EH (cell line): ENCODE measurements at regions not wholly inside any gene's neighbourhood (a gene's known extent, or its start where the extent isn't known, plus 50 kb on each side); places are given as distances from the start of the nearest gene placed in this dataset.

Source experiments
- DNase-seq: peaks from one replicate; pipeline ENCODE4 v3.0.0-alpha.2; 2015; ENCODE audit warnings: low read depth

DNA sequence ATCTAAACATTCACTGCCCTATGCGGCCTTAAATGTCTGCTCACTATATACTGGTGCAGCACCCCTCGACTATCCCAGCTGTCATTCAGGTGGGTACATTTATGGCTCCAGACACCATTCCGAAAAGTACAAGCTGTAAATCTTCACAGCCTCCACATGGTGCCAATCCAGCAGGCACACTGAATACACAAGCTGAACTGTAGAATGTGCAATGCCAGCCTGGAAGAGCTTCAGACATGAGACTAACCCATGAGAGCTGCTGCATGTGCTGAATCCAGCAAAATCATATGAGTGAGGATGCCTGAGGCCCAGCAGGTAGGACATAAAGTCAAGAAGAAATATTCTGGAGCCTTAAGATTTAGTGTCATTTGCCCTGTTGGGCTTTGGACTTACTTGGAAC, 483.8 kb upstream of the GRIA1 start:
- no peak for DNase-seq

DNA sequence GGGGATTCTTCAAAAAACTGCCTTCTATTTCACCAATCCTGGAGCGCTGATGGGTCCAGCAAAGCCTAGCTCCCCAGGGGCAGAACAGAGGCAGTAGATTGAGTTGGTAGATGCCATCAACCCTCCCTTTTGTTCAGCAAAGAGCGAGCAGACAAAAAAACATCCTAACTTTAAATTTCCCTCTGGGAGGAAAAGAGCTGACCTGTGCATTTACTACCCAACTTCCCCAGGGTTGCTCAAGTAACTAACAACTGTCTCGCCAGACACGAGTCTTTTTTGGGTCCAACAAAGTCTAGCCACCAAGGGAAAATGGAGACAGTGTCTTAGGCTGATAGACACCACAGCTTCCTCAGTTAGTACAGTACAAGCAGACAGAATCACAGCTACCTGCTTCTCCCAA, 476.3 kb upstream of the GRIA1 start:
- DNase-seq = no peak

DNA sequence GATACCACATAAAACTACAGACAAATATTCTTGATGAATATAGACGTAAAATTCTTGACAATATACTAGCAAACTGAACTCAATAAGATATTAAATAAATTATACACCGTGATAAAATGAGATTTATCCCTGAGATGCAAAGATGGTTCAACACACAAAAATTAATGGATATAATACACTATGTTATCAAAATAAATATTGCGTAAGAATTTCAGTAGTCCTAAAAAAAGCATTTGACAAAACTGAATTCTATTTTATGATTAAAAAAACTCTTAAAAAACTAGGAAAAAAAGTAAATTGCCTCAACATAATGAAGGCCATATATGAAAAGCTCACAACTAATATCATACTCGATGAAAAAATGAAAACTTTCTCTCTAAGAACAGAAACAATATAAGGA, 472.3 kb upstream of the GRIA1 start:
- no peak for DNase-seq

DNA sequence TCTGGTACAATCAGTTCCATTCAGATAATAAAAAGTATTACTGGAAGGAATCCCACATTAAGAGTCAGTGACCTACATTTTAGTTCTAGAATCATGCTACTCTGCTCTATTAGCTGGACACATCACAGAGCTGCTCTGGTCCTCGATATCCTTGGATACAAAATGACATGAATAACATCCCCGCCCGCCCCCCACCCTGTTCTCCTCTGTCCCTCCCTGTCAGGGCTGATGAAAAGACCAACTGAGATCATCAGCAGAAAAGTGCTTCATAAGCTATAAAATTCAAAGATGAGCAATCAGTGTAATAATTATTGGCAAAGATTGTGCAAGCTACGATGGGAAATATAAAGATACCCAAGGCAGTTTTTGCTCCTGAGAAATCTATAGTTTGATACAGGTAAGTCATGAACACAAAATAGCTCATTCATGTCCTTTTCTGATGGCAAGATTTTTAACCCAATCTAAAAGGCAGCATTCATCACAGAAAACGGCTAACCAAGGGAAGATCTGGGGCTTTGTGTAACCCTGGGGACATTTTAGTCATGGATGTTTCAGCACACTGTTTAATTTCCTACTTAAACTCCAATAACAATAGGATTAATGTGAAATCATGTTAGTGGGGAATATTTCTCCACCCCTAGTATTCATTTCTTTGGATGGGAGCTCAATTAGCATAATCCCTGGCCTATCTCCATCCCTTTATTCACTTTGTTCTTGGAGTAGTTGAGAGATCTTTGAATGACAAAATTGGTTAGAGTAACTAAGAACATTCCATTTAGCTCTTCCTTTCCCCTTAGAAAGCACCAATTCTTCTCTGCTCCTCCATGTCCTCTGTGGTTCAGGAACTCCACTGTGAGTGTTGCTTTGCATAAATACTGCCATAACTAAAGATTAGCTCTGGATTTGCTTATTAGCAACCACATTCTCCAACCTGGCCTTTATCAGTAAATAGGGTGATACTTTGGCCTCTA, 459.4 kb upstream of the GRIA1 start:
- no peak for DNase-seq

DNA sequence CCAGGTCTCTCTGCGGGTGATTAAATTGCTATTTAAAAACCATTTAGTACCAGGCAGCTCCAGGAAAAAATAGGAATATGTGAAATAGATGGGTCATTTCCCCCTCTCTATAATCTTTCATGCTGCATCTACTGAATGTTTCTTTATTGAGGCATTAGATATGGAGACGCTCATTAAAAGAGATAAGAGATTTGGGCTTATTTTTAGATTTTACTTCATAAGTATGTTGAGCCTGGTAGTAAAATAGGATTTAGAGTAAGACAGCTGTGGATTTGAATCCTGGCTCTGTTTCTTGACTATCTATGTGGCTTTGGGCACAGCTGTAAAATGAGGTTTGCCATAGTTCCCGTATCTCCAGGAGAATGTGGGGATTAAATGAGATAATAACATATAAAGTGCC, 451.0 kb upstream of the GRIA1 start:
- DNase-seq = no peak

DNA sequence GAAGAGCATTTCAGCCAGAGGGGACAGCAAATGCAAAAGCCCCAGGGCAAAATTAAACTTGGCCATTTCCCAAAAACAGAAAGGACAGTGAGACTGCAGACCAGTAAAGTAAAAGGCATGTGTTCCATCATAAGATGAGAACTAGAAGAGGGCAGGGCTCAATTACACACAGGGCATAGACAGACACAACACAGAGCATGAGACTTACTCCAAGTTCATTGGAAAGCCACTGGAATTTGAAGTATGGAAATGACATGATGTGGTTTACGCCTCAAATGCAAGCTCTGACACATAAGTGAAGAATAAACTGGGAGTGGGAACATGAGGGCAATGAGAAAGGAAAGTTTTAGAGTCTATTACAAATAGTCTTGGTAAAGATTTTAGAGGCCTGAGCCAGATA, 446.6 kb upstream of the GRIA1 start:
- no peak for DNase-seq

DNA sequence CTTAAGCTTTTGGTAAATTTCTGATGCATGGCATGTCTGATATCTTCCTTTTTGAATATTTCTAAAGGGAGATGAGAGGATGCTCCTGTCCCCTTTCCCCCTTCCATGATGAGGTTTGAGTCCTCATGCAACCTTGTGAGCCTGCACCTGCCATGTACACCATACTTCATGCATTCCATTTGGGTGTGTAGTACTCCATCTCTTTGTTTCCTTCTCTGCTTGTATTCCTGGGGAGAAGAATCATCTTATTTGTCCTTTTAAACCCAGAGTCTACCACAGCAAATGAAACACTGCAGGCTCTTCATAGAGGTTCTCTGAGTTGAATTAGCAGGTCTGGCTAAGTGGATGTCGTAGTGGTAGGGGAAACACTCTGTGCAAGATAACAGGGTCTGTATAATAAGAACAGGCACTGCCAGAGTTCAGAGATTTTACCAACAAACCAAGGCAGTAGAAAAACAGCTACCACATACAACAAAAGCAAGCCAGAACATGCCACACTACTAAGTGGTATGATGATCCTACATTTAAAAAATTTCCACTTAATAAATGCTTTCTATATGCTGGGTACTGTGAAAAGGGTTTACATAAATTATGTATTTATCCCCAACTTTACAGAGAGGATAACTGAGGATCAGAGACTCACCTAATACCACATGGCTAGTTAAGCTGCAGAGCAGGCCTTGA, 439.8 kb upstream of the GRIA1 start:
- DNase-seq = no peak

DNA sequence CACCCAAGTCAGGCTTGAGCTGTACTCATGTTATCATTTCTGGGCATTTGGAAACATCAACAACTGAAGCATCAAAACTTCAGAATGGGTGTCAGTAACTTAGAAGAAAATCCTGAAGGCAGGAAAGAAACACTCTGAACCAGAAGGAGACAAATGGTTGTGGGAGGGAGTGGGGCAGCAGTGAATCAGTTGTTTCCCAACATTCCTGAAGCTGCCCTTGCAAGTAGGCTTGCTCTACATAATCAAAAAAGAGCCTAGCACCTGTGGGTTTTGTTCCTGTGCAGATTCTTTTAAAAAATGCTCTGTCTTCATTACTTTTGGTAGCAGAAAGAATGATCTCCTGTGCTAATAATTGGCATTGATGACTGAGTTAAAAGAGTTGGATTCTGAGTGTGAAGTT, 424.2 kb upstream of the GRIA1 start:
- no peak for DNase-seq

DNA sequence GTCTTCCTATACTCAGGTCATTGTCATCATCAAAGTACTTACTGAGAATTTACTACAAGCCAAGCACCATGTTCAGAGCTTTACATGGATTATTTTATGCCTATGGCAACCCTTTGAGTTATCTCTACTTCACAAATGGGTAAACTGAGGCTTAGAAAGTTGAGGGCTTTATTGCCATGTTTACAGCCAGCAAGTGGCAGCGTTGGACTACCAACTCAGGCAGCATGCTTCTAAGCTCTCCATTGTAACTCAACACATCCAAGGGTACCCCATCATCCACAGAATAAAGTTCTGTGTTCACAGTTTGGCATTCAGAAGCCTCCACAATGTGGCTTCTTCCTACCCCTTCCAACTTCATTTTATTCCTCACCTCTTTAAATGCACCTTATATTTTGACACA, 422.6 kb upstream of the GRIA1 start:
- DNase-seq = no peak

DNA sequence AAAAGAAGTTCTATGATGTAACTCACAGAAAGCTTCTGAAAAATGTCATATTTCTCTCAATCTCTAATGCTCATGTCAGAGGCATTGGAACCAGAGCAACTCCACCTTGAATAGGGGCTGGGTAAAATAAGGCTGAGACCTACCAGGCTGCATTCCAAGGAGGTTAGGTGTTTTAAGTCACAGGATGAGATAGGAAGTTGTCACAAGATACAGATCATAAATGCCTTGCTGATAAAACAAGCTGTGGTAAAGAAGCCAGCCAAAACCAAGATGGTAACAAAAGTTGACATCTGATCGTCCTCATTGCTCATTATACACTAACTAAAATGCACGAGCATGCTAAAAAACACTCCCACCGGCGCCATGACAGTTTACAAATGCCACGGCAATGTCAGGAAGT, 411.1 kb upstream of the GRIA1 start:
- no peak for DNase-seq

DNA sequence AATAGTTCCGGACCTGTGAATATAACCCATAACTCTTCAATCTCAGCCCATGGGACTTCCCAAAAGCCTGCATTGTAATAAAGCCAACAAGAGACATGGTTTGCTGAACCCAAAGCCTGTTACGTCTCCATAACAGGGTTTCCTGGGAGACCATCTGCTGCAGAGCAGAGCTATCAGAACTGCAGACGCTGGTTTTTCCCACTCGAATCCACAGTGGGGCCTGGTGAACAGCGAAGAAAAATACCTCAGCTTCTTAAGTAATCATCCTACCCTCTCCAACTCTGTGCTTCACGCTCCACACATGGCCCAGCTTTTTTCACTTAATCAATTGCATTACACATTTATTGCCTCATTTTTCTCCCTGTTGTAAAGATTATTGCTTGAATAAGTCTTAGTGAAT, 409.5 kb upstream of the GRIA1 start:
- DNase-seq = no peak

DNA sequence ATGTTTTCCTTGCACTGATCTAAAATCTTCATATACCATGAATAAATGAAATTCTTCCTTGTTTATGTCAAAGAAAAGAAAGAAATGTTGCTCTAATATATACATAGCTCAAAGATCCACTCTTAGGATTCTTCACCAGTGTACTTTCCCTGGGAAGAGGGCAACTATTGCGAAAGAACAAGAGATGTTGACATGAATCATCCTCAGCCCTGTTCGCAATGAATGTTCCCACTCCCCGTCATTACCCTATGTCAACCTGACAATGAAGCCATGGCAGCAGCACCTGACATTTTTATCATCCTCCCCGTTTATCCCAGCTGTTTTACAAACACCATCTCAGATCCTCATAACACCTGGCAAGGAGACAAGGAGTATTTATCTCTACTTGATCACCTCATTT, 409.1 kb upstream of the GRIA1 start:
- no peak for DNase-seq

DNA sequence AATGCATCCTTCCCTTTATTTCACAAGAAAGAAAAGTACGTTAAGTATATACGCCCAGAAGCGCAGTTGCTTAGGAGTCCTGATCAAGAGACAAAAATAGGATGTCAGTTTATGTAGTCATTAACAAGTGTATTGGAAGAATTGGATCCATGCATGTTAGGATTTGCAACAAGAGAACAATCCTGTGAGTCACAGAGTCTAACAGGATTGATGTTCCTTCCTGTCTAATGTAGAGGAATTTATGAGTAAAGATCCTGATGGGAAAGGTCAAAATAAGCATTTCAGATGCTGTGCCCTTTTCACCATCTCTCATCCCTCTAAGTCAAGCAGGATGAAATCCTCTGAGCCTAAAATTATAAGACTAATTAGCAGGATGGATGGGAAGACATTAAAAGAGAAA, 406.0 kb upstream of the GRIA1 start:
- no peak for DNase-seq

DNA sequence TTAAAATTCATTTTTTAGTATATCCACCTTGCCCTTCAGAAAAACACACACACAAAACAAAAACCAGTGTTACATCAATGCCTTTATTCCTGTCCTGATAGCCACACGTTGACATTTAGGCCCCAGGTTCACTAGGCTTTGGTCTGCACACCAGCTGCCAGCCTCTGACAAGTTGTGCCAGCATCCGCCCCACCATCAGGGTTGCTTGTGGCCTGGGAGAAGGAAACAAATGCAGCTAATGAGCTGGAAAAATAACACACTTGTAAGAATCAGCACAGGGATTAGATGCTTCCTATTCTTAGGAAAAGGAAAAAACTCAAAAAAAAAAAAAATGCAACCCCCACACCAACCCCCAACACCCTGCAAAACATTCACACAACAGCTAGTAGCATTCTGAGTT, 404.0 kb upstream of the GRIA1 start:
- no peak for DNase-seq

DNA sequence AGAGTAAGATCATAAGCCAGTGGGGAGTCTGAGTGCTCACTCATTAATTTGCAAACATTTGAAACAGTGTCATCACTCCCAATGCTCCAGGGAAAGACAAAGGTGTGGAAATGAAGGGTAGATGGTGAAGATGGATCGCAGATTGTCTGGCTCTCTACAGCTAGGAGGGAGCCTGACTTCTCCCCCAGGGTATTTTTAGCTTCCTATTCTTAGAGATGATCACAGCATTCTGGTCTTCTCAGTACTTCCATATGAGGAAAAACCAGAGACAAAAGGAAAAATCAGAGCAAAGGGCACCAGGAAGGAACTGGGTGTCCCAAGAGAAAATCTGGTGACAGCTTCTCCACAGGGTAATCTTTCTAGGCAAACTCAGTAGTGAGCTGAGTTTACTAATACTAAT, 401.9 kb upstream of the GRIA1 start:
- DNase-seq = no peak

DNA sequence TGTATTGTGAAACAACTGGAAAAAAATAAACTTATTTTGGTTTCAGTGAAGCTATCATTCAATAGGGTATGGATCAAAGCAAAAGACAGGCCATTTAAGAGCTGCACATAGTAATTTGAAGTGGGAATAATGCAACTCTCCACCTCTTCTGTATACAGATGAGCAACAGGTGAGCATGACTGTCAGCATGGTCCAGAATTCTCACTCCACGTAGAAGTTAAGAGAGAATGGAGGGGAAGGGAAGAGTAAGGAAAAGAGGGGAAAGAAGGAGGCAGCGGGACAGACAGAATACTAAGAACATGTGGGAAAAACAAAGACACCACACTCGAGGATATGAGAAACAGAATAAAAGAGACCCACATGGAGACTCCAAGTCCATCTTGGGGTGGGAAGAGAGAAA, 396.1 kb upstream of the GRIA1 start:
- DNase-seq = no peak

DNA sequence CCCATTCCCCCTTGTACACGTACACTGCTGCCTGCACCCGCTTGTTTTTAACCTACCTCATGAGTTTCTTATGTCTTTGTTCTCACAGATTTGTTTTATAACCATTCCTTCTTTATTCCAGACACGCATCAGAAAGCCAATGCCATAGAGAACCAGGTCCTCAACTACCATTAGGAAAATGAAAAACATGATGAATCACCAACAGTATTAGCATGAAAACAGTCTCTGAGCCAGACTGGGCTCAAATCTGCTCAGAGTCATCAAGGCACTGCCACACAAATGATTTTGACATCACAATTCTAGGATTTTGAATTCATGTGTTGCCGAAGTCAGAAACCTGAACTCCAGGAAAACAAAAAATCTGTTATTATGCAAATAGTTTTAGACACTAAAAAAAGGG, 394.1 kb upstream of the GRIA1 start:
- no peak for DNase-seq

DNA sequence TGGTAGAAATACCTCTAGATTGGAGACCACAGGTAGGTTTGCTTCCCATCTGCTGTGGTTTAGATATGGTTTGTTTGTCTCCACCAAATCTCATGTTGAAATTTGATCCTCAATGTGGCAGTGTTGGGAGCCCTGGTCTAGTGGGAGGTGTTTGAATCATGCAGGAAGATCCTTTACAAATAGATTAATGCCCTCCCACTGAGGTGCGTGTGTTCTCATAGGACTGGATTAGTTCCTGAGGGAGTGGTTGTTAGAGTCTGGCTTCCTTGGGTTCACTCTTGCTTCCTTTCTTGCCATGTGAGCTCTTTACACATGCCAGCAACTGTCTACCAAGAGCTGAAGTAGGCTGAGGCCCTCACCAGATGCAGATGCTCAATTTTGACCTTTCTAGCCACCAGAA, 391.1 kb upstream of the GRIA1 start:
- no peak for DNase-seq

DNA sequence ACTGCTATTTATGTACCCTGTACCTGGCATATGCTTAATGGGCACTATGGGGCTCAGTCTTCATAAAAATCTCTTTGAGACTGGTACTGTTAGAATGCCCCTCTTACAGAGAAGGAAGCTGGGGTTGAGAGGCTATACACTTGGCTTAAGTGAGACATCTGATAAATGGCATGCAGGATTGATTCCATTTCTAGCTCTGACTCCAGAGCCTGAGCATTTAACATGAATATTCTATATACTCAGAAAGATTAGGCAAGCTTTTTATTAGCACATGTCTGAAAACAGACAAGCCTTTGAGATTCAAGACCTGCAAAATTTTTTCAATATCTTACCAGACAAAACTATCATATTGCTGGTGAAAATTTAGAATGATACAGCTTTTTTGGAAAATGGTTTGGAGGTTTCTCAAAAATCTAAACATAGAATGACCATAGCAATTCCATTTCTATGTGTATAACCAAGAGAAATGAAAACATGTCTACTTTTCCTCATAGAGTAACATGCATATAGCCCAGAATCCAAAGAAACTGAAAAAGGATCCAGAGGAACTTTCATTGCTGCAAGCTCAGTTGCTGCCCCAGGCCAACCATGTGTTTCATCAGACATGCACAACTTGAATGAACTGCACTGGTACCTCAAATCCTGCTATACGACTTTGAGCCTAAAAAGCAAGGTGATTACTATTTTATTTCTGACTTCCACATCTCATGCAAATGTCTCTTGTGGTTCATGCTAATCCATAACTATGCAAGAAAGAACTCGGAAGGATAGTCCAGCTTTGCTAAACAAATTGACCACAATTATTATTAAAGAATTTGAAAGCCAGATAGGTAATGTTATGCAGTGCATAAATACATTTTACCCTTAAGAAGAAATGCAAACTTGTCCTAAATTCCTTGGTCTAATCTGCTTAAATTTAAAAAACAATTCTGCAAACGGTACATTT, 389.0 kb upstream of the GRIA1 start:
- DNase-seq = no peak

DNA sequence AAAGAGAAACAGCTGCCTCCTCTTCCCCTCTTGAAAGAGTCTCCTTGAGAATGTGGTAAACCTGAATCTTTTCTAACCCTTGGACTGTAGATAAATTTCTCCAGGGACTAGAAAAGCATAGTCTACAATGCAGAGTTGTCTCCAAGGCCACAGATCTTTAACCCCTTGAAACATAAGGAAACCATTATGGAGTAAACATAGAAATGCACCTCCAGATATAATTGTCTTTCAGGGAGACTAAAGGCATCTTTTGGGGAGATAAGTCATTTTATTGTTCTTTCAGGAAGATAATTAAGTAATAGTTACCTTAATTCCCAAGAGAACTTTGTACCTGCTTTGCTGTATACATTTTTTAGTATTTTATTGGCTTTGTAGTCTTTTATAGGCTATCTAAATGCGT, 373.6 kb upstream of the GRIA1 start:
- no peak for DNase-seq

DNA sequence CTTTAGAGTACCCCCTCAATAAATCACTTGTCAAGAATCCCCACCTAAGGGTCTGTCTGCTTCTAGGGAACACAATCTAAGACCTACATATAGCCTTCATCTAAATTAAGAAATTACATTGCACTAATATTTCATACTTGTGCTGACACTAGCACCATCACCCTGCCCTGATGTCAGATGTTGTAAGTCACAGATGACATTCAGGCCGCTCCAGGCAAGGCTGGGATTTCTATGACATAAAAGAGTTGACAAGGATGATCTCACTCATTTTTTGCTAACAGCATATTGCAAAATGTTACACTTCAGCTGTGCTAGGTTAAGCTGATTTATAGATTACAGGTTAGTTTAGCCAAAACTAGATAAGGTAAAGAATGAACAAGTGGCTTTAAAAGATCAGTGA, 372.5 kb upstream of the GRIA1 start:
- no peak for DNase-seq

DNA sequence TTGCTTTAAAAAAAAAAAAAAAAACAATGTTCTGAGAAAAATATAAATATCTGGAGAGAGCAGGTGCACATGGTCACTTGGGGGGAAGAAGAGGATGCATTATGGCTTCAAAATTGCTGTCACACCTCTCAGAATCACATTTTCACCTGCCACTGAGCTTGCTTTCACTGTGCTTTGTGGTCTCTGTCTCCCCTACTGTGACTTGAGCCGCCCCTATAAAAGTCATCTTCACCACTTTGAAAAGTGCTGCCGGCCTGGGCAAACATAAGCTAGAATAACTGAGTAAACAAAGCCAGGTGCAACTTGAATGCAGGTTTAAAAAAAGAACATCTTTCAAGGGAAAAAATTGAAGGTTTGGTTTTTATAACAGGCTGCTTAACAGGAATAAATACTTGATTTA, 368.1 kb upstream of the GRIA1 start:
- no peak for DNase-seq

DNA sequence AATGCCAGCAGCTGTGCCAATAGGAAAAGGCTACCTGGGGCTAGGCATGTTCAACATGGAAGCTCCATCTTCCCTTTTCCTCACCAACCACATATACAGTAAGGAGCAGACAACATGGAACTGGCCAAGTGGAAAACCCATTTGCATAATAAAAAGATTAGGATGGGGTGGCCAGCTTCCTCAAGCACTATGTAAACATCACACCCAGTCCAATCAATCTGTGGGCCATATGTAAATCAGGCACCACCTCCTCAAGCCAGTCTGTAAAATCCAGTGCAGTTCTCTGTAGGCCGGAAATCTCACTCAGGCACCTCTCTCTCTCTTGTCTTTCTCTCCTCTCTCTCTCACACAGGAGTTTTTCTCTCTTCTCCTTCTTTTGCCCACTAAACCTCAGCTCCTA, 360.2 kb upstream of the GRIA1 start:
- DNase-seq = no peak
